ENCODE measurements at regions not wholly inside any gene's neighbourhood (a gene's known extent, or its start where the extent isn't known, plus 50 kb on each side); places are given as distances from the start of the nearest gene placed in this dataset.

DNA sequence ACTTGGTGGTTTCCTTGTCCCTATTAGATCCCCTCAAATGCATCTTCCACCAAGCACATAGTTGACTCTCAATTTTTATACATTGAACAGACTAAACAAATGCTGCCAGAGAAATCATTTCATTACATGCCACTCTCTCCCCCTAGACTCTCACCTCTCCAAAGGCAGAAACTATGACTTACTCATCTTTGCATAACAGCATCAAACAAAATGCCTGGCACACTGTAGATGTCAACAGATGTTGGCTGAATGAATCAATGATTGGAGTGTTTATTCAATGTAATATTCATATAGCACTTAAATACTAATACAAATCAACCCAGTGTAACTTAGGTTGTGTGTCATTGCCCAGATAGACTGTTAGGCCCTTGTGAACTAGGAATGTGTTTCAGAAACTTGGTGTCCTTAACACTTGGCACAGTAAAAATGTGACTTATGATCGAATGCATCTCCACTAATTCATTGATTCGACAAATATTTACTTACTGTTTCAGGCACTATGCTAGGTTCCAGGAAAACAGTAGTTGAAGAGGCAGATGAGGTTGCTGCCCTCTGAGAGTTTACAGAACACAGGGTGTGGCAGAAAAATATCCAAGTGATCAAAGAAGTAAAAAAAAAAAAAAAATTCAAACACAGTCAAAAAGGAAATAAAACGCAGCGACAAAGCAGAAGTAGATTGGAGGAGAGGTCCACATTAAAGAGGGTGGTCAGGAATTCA is 188.5 kb upstream of the LRRN1 start:
- no peak for TF ChIP-seq CTCF (IDR thresholded peaks at IDR 0.05)
- H3K36me3 Mint-ChIP-seq (ENCODE audit: low read depth): no peaks in the 10 kb centered on the region
- DNase-seq (no peak), ATAC-seq (no peak)
- ChIA-PET POLR2A (no interaction called here), CTCF (no interaction called here)
- H3K4me3 Mint-ChIP-seq: no peak overlapping the region
- H3K27me3 Mint-ChIP-seq: no peaks in the 10 kb centered on the region
- no peaks in the 10 kb centered on the region for H3K4me1 Mint-ChIP-seq (ENCODE audit: low read depth)
- H3K27ac Mint-ChIP-seq: no peak overlapping the region
- intact Hi-C loops (cut with micrococcal nuclease): no loop called here
- no peaks in the 10 kb centered on the region for H3K9me3 Mint-ChIP-seq

DNA sequence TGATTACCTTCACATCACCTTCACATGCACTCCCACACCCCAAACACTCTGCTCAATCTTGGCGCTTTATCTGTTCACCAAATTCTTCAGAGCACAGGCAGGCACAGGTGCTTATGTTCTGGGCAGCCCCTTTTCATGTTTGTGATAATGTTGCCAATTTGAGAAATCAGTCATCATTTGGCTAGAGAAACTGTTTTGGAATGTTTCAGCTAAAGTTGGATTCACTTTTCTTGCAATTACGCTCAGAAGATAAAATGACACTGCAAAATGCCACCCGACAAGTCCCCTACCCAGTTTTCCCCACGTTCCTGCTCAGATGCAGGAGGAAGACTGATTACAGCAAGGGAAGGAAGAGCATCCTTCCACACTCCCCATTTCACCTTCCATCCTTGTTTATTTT is 192.9 kb upstream of the LRRN1 start:
- H3K4me1 Mint-ChIP-seq (ENCODE audit: low read depth): no peaks in the 10 kb centered on the region
- no peak for ATAC-seq
- TF ChIP-seq CTCF (IDR thresholded peaks at IDR 0.05): no peak
- H3K27me3 Mint-ChIP-seq: peaks cover 1% of the 10 kb centered on the region
- no peak overlapping the region for H3K27ac Mint-ChIP-seq
- intact Hi-C loops (cut with micrococcal nuclease): no loop called here
- no peaks in the 10 kb centered on the region for H3K9me3 Mint-ChIP-seq
- ChIA-PET CTCF (no interaction called here), POLR2A (no interaction called here)
- no peak for DNase-seq
- H3K4me3 Mint-ChIP-seq: no peak overlapping the region
- no peaks in the 10 kb centered on the region for H3K36me3 Mint-ChIP-seq (ENCODE audit: low read depth)

- ChIA-PET CTCF (no interaction called here), POLR2A (no interaction called here)
- Mint-ChIP-seq H3K27me3 (peaks cover 1% of the 10 kb centered on the region), H3K27ac (no peak overlapping the region), H3K4me3 (no peak overlapping the region), H3K36me3 (ENCODE audit: low read depth) (no peaks in the 10 kb centered on the region), H3K4me1 (ENCODE audit: low read depth) (no peaks in the 10 kb centered on the region), H3K9me3 (no peaks in the 10 kb centered on the region)
- DNase-seq: no peak
- intact Hi-C loops (cut with micrococcal nuclease): no loop called here
- no peak for TF ChIP-seq CTCF (IDR thresholded peaks at IDR 0.05)
- ATAC-seq: no peak
Measured at GRCh38 chr3:3605226-3605625, 194.0 kb upstream of the LRRN1 start.

- no peak for ATAC-seq
- Mint-ChIP-seq H3K4me1 (ENCODE audit: low read depth) (no peaks in the 10 kb centered on the region), H3K27me3 (peaks cover 1% of the 10 kb centered on the region), H3K4me3 (no peak overlapping the region), H3K9me3 (no peaks in the 10 kb centered on the region), H3K36me3 (ENCODE audit: low read depth) (no peaks in the 10 kb centered on the region), H3K27ac (no peak overlapping the region)
- CTCF ChIA-PET: no interaction called here
- no peak for DNase-seq
- intact Hi-C loops (cut with micrococcal nuclease): no loop called here
- no peak for TF ChIP-seq CTCF (IDR thresholded peaks at IDR 0.05)
- POLR2A ChIA-PET: no interaction called here
Measured at GRCh38 chr3:3603351-3603750, 195.9 kb upstream of the LRRN1 start.

DNA sequence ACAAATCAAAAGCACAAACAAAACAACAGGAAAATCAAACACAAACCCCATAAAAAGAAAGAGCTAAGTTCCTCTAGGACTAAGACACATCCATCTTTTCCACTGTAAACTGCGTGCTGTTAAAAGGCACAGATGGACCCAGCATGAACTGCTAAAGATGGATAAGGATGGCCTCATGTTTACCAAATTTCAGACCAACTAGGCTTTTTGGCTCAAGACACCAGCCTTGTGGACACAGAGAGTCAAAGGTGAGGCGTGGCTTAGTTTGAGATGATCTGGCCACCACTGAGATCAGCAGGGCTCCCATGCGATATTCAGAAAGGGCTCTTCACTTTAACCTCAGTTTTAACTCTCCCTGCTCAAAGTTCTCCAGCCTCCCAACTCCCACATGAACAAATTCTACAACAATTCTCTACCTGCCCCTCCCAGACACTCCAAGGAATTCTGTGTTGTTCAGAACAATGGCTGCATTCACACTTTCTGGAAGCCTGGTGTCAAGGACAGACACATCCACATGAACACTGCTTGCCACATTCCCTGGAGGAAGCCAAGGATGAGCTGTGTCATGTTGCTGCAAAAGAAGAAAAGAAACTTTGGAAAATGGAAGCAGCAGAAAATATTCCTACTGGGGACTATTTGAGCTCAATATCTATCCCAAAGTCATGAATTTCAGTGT is 198.4 kb upstream of the LRRN1 start:
- Mint-ChIP-seq H3K4me1 (ENCODE audit: low read depth) (no peaks in the 10 kb centered on the region), H3K4me3 (no peak overlapping the region), H3K9me3 (peaks cover 2% of the 10 kb centered on the region), H3K36me3 (ENCODE audit: low read depth) (no peaks in the 10 kb centered on the region), H3K27ac (no peak overlapping the region), H3K27me3 (peaks cover 1% of the 10 kb centered on the region)
- CTCF ChIA-PET: no interaction called here
- POLR2A ChIA-PET: no interaction called here
- ATAC-seq (no peak), DNase-seq (no peak)
- TF ChIP-seq CTCF (IDR thresholded peaks at IDR 0.05): no peak
- intact Hi-C loops (cut with micrococcal nuclease): no loop called here

All from activated CD8-positive, alpha-beta T cell treated with anti-CD3 and anti-CD28 coated beads for 36 hours (primary cell).